B cell (primary cell): ENCODE measurements at regions not wholly inside any gene's neighbourhood (a gene's known extent, or its start where the extent isn't known, plus 50 kb on each side); places are given as distances from the start of the nearest gene placed in this dataset.

ENCODE experiments used
- CTCF ChIP-seq: fragments of 200-600 bp; IDR thresholded peaks from one replicate; pipeline ENCODE4 v1.8.0; 2022; ENCODE audit warnings: antibody characterized with exemption, mild to moderate bottlenecking
- EZH2 ChIP-seq: IDR thresholded peaks from 2 replicates; pipeline ENCODE4 v1.6.1; 2012; ENCODE audit warnings: borderline replicate concordance, low read depth, mild to moderate bottlenecking, moderate library complexity, low read length; ENCODE audit not compliant: insufficient read depth, poor library complexity, severe bottlenecking

- TF ChIP-seq CTCF (no peak), EZH2 (no peak)
These were observed 719.4 kb downstream of the SOCS6 start for GRCh38 chr18:71008257-71008656.
